ENCODE measurements at regions not wholly inside any gene's neighbourhood (a gene's known extent, or its start where the extent isn't known, plus 50 kb on each side); places are given as distances from the start of the nearest gene placed in this dataset.

DNA sequence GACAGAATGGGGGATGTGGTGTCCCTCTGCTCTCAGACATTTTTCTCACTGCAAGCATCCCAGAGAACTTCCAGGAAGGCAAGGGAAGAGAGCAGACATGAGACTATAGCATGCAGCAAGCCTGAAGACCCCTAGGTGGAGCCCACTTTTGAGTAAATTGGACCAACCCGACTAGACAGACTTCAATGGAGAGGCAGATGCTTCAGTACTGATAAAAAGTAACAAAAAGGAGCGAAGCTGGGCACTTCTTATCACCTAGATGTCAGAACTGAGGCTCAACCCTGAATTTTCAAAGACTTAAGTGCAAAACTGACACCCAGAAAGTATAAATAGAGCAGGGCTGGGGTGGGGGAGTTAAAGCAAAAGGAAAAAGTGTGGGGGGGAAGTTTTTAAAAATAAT lies 130.8 kb downstream of the PMP22 start:
- TF ChIP-seq POLR2A (IDR thresholded peaks at IDR 0.05): no peak
- TF ChIP-seq, protein P1, sequence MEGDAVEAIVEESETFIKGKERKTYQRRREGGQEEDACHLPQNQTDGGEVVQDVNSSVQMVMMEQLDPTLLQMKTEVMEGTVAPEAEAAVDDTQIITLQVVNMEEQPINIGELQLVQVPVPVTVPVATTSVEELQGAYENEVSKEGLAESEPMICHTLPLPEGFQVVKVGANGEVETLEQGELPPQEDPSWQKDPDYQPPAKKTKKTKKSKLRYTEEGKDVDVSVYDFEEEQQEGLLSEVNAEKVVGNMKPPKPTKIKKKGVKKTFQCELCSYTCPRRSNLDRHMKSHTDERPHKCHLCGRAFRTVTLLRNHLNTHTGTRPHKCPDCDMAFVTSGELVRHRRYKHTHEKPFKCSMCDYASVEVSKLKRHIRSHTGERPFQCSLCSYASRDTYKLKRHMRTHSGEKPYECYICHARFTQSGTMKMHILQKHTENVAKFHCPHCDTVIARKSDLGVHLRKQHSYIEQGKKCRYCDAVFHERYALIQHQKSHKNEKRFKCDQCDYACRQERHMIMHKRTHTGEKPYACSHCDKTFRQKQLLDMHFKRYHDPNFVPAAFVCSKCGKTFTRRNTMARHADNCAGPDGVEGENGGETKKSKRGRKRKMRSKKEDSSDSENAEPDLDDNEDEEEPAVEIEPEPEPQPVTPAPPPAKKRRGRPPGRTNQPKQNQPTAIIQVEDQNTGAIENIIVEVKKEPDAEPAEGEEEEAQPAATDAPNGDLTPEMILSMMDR (IDR thresholded peaks at IDR 0.05): no peak

Measured in uterus (tissue), 2 donors.